ENCODE measurements at regions not wholly inside any gene's neighbourhood (a gene's known extent, or its start where the extent isn't known, plus 50 kb on each side); places are given as distances from the start of the nearest gene placed in this dataset.

GRCh38 chr4:104905065-104905464 lies 241.6 kb upstream of the TET2 start:
- DNase-seq (ENCODE audit: extremely low spot score), result no peak
- TF ChIP-seq SUZ12 (IDR thresholded peaks at IDR 0.05) (no peak), HDGF (IDR thresholded peaks at IDR 0.05; ENCODE audit: borderline replicate concordance) (no peak), FOXM1 (IDR thresholded peaks at IDR 0.05; ENCODE audit: borderline replicate concordance) (no peak), FOXA1 (IDR thresholded peaks at IDR 0.05) (no peak), TARDBP (IDR thresholded peaks at IDR 0.05) (no peak), LEF1 (IDR thresholded peaks at IDR 0.05; ENCODE audit: borderline replicate concordance) (no peak), L3MBTL2 (conservative IDR thresholded peaks at IDR 0.05) (no peak), FOXK2 (IDR thresholded peaks at IDR 0.05) (no peak), SP1 (IDR thresholded peaks at IDR 0.05) (no peak), ELF4 (IDR thresholded peaks at IDR 0.05) (no peak), NFRKB (IDR thresholded peaks at IDR 0.05) (no peak), BHLHE40 (IDR thresholded peaks at IDR 0.05; ENCODE audit: borderline replicate concordance) (no peak), CTBP1 (IDR thresholded peaks at IDR 0.05; ENCODE audit: borderline replicate concordance) (no peak), ZNF384 (IDR thresholded peaks at IDR 0.05) (no peak), ARNT (IDR thresholded peaks at IDR 0.05) (no peak)
- TF ChIP-seq, protein P1, sequence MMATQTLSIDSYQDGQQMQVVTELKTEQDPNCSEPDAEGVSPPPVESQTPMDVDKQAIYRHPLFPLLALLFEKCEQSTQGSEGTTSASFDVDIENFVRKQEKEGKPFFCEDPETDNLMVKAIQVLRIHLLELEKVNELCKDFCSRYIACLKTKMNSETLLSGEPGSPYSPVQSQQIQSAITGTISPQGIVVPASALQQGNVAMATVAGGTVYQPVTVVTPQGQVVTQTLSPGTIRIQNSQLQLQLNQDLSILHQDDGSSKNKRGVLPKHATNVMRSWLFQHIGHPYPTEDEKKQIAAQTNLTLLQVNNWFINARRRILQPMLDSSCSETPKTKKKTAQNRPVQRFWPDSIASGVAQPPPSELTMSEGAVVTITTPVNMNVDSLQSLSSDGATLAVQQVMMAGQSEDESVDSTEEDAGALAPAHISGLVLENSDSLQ (IDR thresholded peaks at IDR 0.05), result no peak
- CTCF ChIA-PET, result no interaction called here
- POLR2A ChIA-PET, result no interaction called here

GRCh38 chr4:104905546-104905945 lies 241.1 kb upstream of the TET2 start:
- ChIA-PET CTCF (no interaction called here), POLR2A (no interaction called here)
- DNase-seq (ENCODE audit: extremely low spot score), result no peak
- TF ChIP-seq NFRKB (IDR thresholded peaks at IDR 0.05), result no peak
- no peak for TF ChIP-seq BHLHE40 (IDR thresholded peaks at IDR 0.05; ENCODE audit: borderline replicate concordance)
- TF ChIP-seq TARDBP (IDR thresholded peaks at IDR 0.05), result no peak
- TF ChIP-seq FOXK2 (IDR thresholded peaks at IDR 0.05), result no peak
- TF ChIP-seq FOXA1 (IDR thresholded peaks at IDR 0.05), result no peak
- no peak for TF ChIP-seq SUZ12 (IDR thresholded peaks at IDR 0.05)
- no peak for TF ChIP-seq SP1 (IDR thresholded peaks at IDR 0.05)
- TF ChIP-seq ZNF384 (IDR thresholded peaks at IDR 0.05), result no peak
- no peak for TF ChIP-seq L3MBTL2 (conservative IDR thresholded peaks at IDR 0.05)

GRCh38 chr4:104906276-104906675 lies 240.4 kb upstream of the TET2 start:
- POLR2A ChIA-PET, result no interaction called here
- DNase-seq (ENCODE audit: extremely low spot score), result no peak
- no peak for TF ChIP-seq LEF1 (IDR thresholded peaks at IDR 0.05; ENCODE audit: borderline replicate concordance)
- TF ChIP-seq HDGF (IDR thresholded peaks at IDR 0.05; ENCODE audit: borderline replicate concordance), result no peak
- no peak for TF ChIP-seq FOXA1 (IDR thresholded peaks at IDR 0.05)
- no peak for TF ChIP-seq TARDBP (IDR thresholded peaks at IDR 0.05)
- no peak for TF ChIP-seq ZNF384 (IDR thresholded peaks at IDR 0.05)
- TF ChIP-seq, protein P1 (IDR thresholded peaks at IDR 0.05), result no peak
- no peak for TF ChIP-seq SUZ12 (IDR thresholded peaks at IDR 0.05)
- no peak for TF ChIP-seq BHLHE40 (IDR thresholded peaks at IDR 0.05; ENCODE audit: borderline replicate concordance)
- no peak for TF ChIP-seq FOXM1 (IDR thresholded peaks at IDR 0.05; ENCODE audit: borderline replicate concordance)
- no peak for TF ChIP-seq NFRKB (IDR thresholded peaks at IDR 0.05)
- CTCF ChIA-PET, result no interaction called here

DNA sequence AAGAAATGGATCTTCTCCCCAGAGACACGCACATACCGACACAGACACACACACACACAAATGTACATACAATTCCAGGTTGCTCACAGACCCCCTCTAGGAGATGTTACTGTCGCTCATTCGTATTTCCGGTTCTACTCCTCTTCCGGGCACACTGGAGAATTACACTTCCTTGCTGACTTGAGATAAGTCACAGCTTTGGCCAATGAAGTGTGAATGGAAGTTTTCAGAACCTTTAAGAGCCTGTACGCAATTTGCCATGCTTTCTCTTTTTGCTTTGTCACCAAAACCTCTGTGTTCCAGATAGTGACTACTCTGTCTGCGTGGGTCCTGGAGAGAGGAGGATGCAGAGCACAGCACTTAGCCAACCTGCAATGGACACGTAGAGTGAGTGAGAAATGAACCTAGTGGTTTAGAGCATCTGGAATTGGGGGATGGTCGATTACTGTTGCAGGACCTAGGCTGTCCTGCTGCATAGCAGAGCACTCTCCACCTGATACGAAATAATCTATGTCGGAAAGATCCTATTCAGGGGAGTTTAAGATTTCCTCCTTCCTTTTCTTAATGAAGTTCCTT lies 239.5 kb upstream of the TET2 start:
- POLR2A ChIA-PET, result no interaction called here
- TF ChIP-seq CTBP1 (IDR thresholded peaks at IDR 0.05; ENCODE audit: borderline replicate concordance), result no peak
- no peak for TF ChIP-seq NFRKB (IDR thresholded peaks at IDR 0.05)
- no peak for TF ChIP-seq ZNF384 (IDR thresholded peaks at IDR 0.05)
- no peak for TF ChIP-seq BHLHE40 (IDR thresholded peaks at IDR 0.05; ENCODE audit: borderline replicate concordance)
- TF ChIP-seq ARNT (IDR thresholded peaks at IDR 0.05), result no peak
- TF ChIP-seq HDGF (IDR thresholded peaks at IDR 0.05; ENCODE audit: borderline replicate concordance), result no peak
- no peak for TF ChIP-seq FOXK2 (IDR thresholded peaks at IDR 0.05)
- no peak for TF ChIP-seq SUZ12 (IDR thresholded peaks at IDR 0.05)
- no peak for TF ChIP-seq ELF4 (IDR thresholded peaks at IDR 0.05)
- TF ChIP-seq FOXA1 (IDR thresholded peaks at IDR 0.05), result no peak

DNA sequence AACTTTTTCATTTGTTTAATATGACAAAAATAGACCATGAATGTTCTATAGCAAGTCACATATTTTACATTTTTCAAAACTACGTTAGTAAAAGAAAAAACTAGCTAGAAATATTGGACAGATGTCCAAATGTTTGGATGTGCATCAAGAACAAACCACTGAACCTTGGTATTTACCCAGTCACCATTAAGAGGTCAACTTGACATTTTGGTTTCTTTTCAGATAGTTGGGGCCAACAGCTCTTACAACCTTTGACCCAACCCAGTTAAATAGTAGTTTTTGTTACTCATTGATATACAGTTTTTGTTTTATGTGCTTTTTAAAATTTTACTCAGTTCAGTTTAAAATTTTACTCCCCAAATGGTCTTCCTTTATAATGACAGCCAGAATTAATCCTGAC lies 238.7 kb upstream of the TET2 start:
- CTCF ChIA-PET, result no interaction called here
- no peak for TF ChIP-seq HDGF (IDR thresholded peaks at IDR 0.05; ENCODE audit: borderline replicate concordance)
- TF ChIP-seq FOXM1 (IDR thresholded peaks at IDR 0.05; ENCODE audit: borderline replicate concordance), result no peak
- TF ChIP-seq TARDBP (IDR thresholded peaks at IDR 0.05), result no peak
- DNase-seq (ENCODE audit: extremely low spot score), result no peak

More for the DNA sequence above, 239.5 kb upstream of the TET2 start:
- DNase-seq (ENCODE audit: extremely low spot score), result no peak
- CTCF ChIA-PET, result no interaction called here

DNA sequence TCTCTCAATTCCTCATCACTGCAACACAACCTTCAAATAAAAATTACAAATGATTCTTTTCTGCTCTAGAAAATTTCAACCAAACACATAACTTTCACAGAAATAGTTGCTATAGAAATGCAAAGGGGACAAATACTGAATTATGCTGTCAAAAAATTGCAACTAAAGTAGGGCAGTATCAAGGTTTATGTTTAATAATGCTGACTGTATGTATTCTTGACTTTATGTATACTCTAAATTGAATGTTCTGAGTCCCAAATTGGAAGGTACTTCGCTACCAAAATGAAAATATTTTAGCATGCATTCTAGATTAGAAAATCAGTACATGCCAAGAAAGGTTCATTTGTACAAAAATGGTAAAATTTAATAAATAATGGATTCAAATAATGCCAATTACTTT lies 237.3 kb upstream of the TET2 start:
- POLR2A ChIA-PET, result no interaction called here

More for the DNA sequence above, 238.7 kb upstream of the TET2 start:
- POLR2A ChIA-PET, result no interaction called here

GRCh38 chr4:104912518-104912917 lies 234.2 kb upstream of the TET2 start:
- ChIA-PET CTCF (no interaction called here), POLR2A (no interaction called here)
- DNase-seq (ENCODE audit: extremely low spot score), result no peak
- TF ChIP-seq, protein P1 (IDR thresholded peaks at IDR 0.05), result no peak
- no peak for TF ChIP-seq FOXM1 (IDR thresholded peaks at IDR 0.05; ENCODE audit: borderline replicate concordance)
- no peak for TF ChIP-seq L3MBTL2 (conservative IDR thresholded peaks at IDR 0.05)
- TF ChIP-seq SUZ12 (IDR thresholded peaks at IDR 0.05), result no peak
- no peak for TF ChIP-seq SP1 (IDR thresholded peaks at IDR 0.05)
- TF ChIP-seq ELF4 (IDR thresholded peaks at IDR 0.05), result no peak
- no peak for TF ChIP-seq ZNF384 (IDR thresholded peaks at IDR 0.05)
- no peak for TF ChIP-seq ARNT (IDR thresholded peaks at IDR 0.05)
- no peak for TF ChIP-seq FOXK2 (IDR thresholded peaks at IDR 0.05)
- no peak for TF ChIP-seq HDGF (IDR thresholded peaks at IDR 0.05; ENCODE audit: borderline replicate concordance)
- TF ChIP-seq NFRKB (IDR thresholded peaks at IDR 0.05), result no peak

More for the DNA sequence above, 237.3 kb upstream of the TET2 start:
- TF ChIP-seq ARNT (IDR thresholded peaks at IDR 0.05) (no peak), L3MBTL2 (conservative IDR thresholded peaks at IDR 0.05) (no peak), FOXK2 (IDR thresholded peaks at IDR 0.05) (no peak), TARDBP (IDR thresholded peaks at IDR 0.05) (no peak)
- no peak for DNase-seq (ENCODE audit: extremely low spot score)
- CTCF ChIA-PET, result interaction anchor here (0.6 kb wide), 1 partner anchor 880 kb away, joined by 3 read pairs; no protein-coding TSS in a partner anchor

All from HEK293T (cell line).